Ovary (tissue), 7 donors: ENCODE measurements at regions not wholly inside any gene's neighbourhood (a gene's known extent, or its start where the extent isn't known, plus 50 kb on each side); places are given as distances from the start of the nearest gene placed in this dataset.
"Not testable (repeated sequence)": the region's sequence is repeated elsewhere in the genome, so short reads cannot be mapped to it uniquely, and the experiment has no call there.

Experiments used
- DNase-seq, 5 donors: peaks; one replicate each; pipeline ENCODE4 v3.0.0-alpha.2; 2019 to 2020
- H3K27ac ChIP-seq, 2 donors: fragments of 200-600 bp; one replicate each; pipeline versions ENCODE4 v1.5.1 to v1.8.0; 2019 to 2022
- H3K27me3 ChIP-seq: fragments of 200-600 bp; one replicate; pipeline ENCODE4 v1.8.0; 2022
- H3K36me3 ChIP-seq: fragments of 200-600 bp; sonication (generic); one replicate; pipeline ENCODE4 v1.5.1; 2019
- H3K4me1 ChIP-seq: one replicate; pipeline ENCODE4 v1.8.1; 2013; ENCODE audit warnings: mild to moderate bottlenecking, moderate library complexity; ENCODE audit not compliant: insufficient read depth
- H3K4me3 ChIP-seq: fragments of 200-600 bp; sonication (generic); one replicate; pipeline ENCODE4 v1.5.1; 2017
- H3K9me3 ChIP-seq, 2 donors: fragments of 200-600 bp in 1 of 2; sonication (generic) in 1 of 2; one replicate each; pipeline versions ENCODE4 v1.5.1 to v1.8.1; 2013 to 2019; ENCODE audit warnings: mild to moderate bottlenecking in 1 of 2, moderate library complexity in 1 of 2
- EP300 ChIP-seq: sonication (generic); formaldehyde crosslinking; IDR thresholded peaks from one replicate; pipeline ENCODE4 v1.6.1; 2017; ENCODE audit warnings: antibody characterized with exemption
- POLR2A ChIP-seq: fragments of 450-650 bp; IDR thresholded peaks from one replicate; pipeline ENCODE4 v1.6.1; 2017; ENCODE audit warnings: antibody characterized with exemption, mild to moderate bottlenecking, moderate library complexity
- WGBS, 3 donors: extraction: QIAGEN DNeasy Blood & Tissue Kit in 1 of 3; methylation state at CpG; one replicate each; pipeline versions ENCODE4 v1.1.5 to v1.1.7; 2013 to 2017; 5-methylcytosine and 5-hydroxymethylcytosine counted together
- intact Hi-C, 4 donors: fragments of 100-400 bp; cut with DNase I; formaldehyde crosslinking; loops; one replicate each; pipeline versions ENCODE4 v1.11.0 to v1.15.1; 2022 to 2023
- TF ChIP-seq, protein P1 (sequence below), 3 donors: fragments of 450-650 bp in 2 of 3; fragments of 200-600 bp in 1 of 3; IDR thresholded peaks; one replicate each; pipeline versions ENCODE4 v1.5.1 to v1.8.0; 2016 to 2022; ENCODE audit warnings: antibody characterized with exemption in 3 of 3, mild to moderate bottlenecking in 1 of 3
- donor health status: DM: no; HTN: no; CAD: no; lungs with moderate emphysema.
- donor health status: DM: no; HTN: no; CAD: no.
- donor health status: Bipolar disorder and iron deficiency.
- donor health status: DM: no; HTN: no; CAD: no.
- donor health status: DM: yes; HTN: yes; CAD: no.

DNA sequence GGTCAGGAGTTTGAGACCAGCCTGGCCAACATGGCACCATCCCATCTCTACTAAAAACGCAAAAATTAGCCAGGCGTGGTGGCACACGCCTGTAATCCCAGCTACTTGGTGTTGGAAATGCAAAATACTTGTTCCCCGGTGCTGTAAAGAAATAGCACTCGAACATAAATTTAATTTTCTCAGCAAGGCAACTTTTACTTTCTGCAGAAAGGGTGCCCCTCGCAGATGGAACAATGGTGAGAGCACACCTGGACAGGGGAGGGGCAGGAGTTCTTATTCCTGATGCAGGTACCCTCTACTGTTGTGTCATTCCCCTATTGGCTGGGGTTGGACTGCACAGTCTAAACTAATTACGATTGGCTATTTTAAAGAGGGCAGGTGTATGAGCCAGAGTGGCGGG lies 139.7 kb downstream of the FHIP1A start:
- no peak for DNase-seq
- H3K9me3 ChIP-seq = no peaks in the 10 kb centered on the region
- H3K36me3 ChIP-seq = no peaks in the 10 kb centered on the region
- TF ChIP-seq, protein P1, sequence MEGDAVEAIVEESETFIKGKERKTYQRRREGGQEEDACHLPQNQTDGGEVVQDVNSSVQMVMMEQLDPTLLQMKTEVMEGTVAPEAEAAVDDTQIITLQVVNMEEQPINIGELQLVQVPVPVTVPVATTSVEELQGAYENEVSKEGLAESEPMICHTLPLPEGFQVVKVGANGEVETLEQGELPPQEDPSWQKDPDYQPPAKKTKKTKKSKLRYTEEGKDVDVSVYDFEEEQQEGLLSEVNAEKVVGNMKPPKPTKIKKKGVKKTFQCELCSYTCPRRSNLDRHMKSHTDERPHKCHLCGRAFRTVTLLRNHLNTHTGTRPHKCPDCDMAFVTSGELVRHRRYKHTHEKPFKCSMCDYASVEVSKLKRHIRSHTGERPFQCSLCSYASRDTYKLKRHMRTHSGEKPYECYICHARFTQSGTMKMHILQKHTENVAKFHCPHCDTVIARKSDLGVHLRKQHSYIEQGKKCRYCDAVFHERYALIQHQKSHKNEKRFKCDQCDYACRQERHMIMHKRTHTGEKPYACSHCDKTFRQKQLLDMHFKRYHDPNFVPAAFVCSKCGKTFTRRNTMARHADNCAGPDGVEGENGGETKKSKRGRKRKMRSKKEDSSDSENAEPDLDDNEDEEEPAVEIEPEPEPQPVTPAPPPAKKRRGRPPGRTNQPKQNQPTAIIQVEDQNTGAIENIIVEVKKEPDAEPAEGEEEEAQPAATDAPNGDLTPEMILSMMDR (IDR thresholded peaks at IDR 0.05) = no peak
- no peak for TF ChIP-seq POLR2A
- no peak for TF ChIP-seq EP300
- no peak overlapping the region for H3K4me3 ChIP-seq
- intact Hi-C loops = no loop called here
- WGBS, 3 donors = 83 to 96% (median 95%) methylated on average over 8 of the region's 8 CpGs
- H3K27ac ChIP-seq = no peak overlapping the region
- no peaks in the 10 kb centered on the region for H3K4me1 ChIP-seq
- no peaks in the 10 kb centered on the region for H3K27me3 ChIP-seq

DNA sequence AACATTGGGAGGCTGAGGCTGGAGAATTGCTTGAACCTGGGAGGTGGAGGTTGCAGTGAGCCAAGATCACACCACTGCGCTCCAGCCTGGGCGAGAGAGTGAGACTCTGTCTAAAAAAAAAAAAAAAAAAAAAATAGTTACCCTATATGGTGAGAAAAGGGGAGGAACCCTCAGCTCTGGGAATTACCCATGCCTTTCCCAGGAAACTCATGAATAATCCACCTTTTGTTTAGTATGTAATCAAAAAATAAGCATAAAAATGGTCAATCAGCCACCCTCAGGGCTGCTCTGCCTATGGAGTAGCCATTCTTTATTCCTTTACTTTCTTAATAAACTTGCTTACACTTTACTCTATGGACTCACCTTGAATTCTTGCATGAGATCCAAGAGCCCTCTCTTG lies 140.4 kb downstream of the FHIP1A start:
- H3K4me1 ChIP-seq, H3K27ac ChIP-seq, H3K9me3 ChIP-seq, H3K27me3 ChIP-seq, H3K4me3 ChIP-seq, DNase-seq, intact Hi-C loops, H3K36me3 ChIP-seq: not testable (repeated sequence)
- 94 to 98% (median 97%) methylated on average over 2 of the region's 2 CpGs for WGBS, 3 donors

DNA sequence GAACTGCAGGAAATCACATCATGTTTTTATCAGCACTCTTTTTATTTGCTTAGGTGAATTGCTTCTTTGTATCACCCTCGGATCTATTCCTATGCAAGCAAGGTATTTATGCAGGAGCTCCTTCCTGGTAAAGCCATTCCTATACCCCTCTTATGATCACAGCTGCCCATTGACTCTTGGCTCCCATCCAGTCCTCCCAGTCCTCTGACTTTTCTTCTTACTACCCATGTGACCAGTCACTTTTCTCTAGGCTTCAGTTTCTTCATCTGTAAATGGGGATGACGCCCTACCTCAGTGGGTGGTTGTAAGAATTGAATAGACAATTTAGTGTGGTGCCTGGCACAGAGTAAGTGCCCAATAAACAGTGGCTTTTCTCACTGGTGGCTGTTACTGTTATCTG lies 144.9 kb downstream of the FHIP1A start:
- no peak for DNase-seq
- WGBS, 3 donors = 56 to 58% (median 57%) methylated on average over 2 of the region's 2 CpGs
- Histone ChIP-seq H3K27me3 (no peaks in the 10 kb centered on the region), H3K27ac (no peak overlapping the region), H3K4me1 (no peaks in the 10 kb centered on the region), H3K36me3 (no peaks in the 10 kb centered on the region), H3K9me3 (no peaks in the 10 kb centered on the region), H3K4me3 (no peak overlapping the region)
- intact Hi-C loops = loop anchor here in 1 of 4 donors (5.0 kb wide), 1 partner anchor 727 kb away; no protein-coding TSS in a partner anchor
- no peak for TF ChIP-seq EP300
- TF ChIP-seq, protein P1 (IDR thresholded peaks at IDR 0.05) = no peak

DNA sequence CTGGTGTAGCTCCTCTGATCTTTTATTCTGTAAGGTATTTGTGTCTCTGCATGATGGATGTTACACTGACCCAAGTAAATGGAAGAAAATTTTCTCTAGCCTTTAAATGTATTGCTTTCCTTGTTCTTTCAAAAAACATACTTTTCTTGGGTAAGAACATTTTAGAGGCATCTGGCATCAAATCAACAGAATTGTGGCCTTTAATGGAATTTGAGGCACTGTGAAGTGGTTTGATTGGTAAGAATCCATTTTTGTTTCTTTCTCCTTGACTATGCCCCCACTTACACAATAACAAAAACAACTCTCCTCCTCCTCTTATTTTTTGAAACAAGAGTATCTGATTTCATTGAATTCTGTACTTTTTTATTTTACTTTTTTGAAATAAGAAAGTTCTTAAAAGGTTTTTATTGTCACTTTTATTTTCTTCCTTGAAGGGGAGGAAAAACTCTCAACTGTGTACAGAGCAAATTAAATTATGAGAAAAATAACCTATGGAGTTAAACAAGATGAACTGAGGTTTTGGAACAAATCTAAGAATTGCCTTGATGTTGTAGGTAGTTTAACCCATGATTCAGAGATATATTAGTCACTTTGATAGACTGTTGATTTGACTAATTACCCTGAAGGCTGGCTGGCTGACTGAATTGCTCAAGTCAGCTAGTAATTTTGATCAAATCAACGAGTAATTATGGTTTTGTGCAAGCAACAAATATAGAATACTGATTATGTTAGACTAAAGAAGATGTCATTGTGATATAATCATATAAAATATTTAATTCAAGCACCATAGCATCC lies 146.4 kb downstream of the FHIP1A start:
- intact Hi-C loops = no loop called here
- TF ChIP-seq EP300 (no peak), POLR2A (no peak)
- TF ChIP-seq, protein P1 (IDR thresholded peaks at IDR 0.05) = no peak
- no peaks in the 10 kb centered on the region for H3K27me3 ChIP-seq
- no peak overlapping the region for H3K4me3 ChIP-seq
- no peaks in the 10 kb centered on the region for H3K9me3 ChIP-seq
- H3K27ac ChIP-seq = no peak overlapping the region
- 46 to 56% (median 54%) methylated on average over 1 of the region's 1 CpG for WGBS, 3 donors
- DNase-seq = no peak
- H3K4me1 ChIP-seq = no peaks in the 10 kb centered on the region
- no peaks in the 10 kb centered on the region for H3K36me3 ChIP-seq

DNA sequence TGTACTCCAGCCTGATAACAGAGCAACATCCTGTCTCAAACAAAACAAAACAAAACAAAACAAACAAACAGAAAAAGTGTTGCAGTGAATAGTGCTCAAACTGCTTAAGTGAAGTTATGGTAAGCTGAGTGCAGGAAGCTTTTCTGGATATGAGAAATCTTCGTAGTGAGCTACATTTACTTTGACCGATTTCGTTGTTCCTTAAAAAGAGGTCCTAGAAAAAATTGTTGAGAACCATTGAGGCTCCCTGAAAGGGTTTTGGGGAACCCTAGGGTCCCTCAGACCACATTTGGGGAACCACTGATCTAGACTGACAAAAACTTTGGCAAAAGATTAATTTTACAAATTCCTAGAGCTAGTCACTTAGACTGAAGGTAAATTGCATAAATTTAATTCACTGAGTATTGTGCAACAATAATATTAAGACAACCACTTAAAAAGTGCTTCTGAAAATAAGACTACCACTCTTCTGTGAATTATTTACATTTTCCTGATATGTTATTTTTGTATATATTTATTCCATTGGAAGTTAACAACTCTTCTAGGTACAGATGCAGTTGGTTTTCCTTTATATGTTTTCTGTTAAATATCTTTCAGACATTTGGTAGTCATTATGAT lies 149.6 kb downstream of the FHIP1A start:
- no peak overlapping the region for H3K4me3 ChIP-seq
- TF ChIP-seq, protein P1 (IDR thresholded peaks at IDR 0.05) = no peak
- TF ChIP-seq EP300 (no peak), POLR2A (no peak)
- no peaks in the 10 kb centered on the region for H3K27me3 ChIP-seq
- no peaks in the 10 kb centered on the region for H3K36me3 ChIP-seq
- no peaks in the 10 kb centered on the region for H3K4me1 ChIP-seq
- intact Hi-C loops = no loop called here
- no peak overlapping the region for H3K27ac ChIP-seq
- no peaks in the 10 kb centered on the region for H3K9me3 ChIP-seq
- no peak for DNase-seq
- WGBS, 3 donors = 93 to 95% (median 94%) methylated on average over 3 of the region's 3 CpGs
